Smooth muscle cell (in vitro differentiated cells): ENCODE measurements at regions not wholly inside any gene's neighbourhood (a gene's known extent, or its start where the extent isn't known, plus 50 kb on each side); places are given as distances from the start of the nearest gene placed in this dataset.

Experiments
- DNase-seq: peaks from one replicate; lab custom pipeline; 2025; ENCODE audit not compliant: unreplicated experiment; lab: John Stamatoyannopoulos, UW
- H2AFZ ChIP-seq: fragments of 200-600 bp; sonication (generic); 2 replicates; pipeline ENCODE4 v1.6.0; 2016; ENCODE audit warnings: antibody characterized with exemption, low read depth, mild to moderate bottlenecking
- H3F3A ChIP-seq: fragments of 200-600 bp; sonication (generic); 2 replicates; pipeline ENCODE4 v1.6.0; 2017; ENCODE audit warnings: antibody characterized with exemption, low read depth
- H3K27ac ChIP-seq: fragments of 200-600 bp; sonication (generic); 2 replicates; pipeline ENCODE4 v1.5.1; 2016; ENCODE audit warnings: low read depth, mild to moderate bottlenecking
- H3K27me3 ChIP-seq: fragments of 200-600 bp; sonication (generic); 2 replicates; pipeline ENCODE4 v1.6.1; 2016; ENCODE audit warnings: low read depth, mild to moderate bottlenecking
- H3K36me3 ChIP-seq: fragments of 200-600 bp; sonication (generic); 2 replicates; pipeline ENCODE4 v1.5.1; 2016; ENCODE audit warnings: low read depth
- H3K4me1 ChIP-seq: fragments of 200-600 bp; sonication (generic); 2 replicates; pipeline ENCODE4 v1.5.1; 2016; ENCODE audit warnings: low read depth
- H3K4me2 ChIP-seq: fragments of 200-600 bp; sonication (generic); 2 replicates; pipeline ENCODE4 v1.6.0; 2016; ENCODE audit warnings: mild to moderate bottlenecking
- H3K4me3 ChIP-seq: fragments of 200-600 bp; sonication (generic); 2 replicates; pipeline ENCODE4 v1.5.1; 2016; ENCODE audit warnings: mild to moderate bottlenecking
- H3K79me2 ChIP-seq: fragments of 200-600 bp; sonication (generic); 2 replicates; pipeline ENCODE4 v1.6.0; 2016; ENCODE audit warnings: low read depth, mild to moderate bottlenecking
- H3K9ac ChIP-seq: fragments of 200-600 bp; sonication (generic); 2 replicates; pipeline ENCODE4 v1.6.0; 2016; ENCODE audit warnings: low read depth
- H3K9me3 ChIP-seq: fragments of 200-600 bp; sonication (generic); replicated peaks from 2 replicates; pipeline ENCODE4 v1.5.1; 2016; ENCODE audit warnings: low read depth
- H4K20me1 ChIP-seq: fragments of 200-600 bp; sonication (generic); 2 replicates; pipeline ENCODE4 v1.6.0; 2016; ENCODE audit warnings: low read depth
- WGBS: methylation state at CpG from one replicate; pipeline ENCODE4 v1.1.7; 2016; ENCODE audit warnings: low lambda C conversion rate; 5-methylcytosine and 5-hydroxymethylcytosine counted together
- TF ChIP-seq, protein P1 (sequence below): fragments of 200-600 bp; sonication (generic); IDR thresholded peaks from 2 replicates; pipeline ENCODE4 v1.5.1; 2017; ENCODE audit warnings: borderline replicate concordance, mild to moderate bottlenecking, antibody characterized with exemption; ENCODE audit not compliant: insufficient read depth, poor library complexity, severe bottlenecking

DNA sequence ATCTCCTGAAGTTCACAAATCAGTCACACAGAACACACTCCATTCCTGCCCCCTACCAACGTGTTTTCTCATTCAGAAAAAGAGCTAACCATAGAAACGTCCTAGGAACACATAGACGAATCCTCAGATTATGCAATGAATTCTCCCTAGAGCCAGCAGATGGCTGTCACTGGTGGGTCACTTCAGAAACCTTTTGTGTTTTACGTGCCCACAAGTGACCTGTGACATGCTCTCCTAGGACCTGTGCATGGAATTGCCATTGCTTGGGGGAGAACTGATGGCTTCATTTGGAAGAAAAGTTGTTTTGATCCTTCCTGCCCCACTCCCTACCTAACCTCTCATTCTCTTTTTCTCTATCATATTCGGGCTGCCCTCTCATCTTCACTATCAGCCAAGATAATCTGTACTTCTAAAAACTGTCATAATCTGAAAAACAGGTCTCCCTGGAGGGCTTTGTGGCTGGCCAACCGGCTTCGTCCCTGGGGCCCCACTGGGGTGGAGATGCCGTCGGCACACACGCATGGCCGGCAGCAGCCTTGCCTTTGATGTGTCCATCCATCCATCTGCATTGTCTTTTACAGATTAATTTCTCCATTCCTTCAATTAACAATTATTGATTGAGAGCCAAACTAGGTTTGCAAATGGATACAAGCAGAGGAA lies 144.1 kb upstream of the SERP2 start:
- H2AFZ ChIP-seq: no peak overlapping the region
- H4K20me1 ChIP-seq: no peaks in the 10 kb centered on the region
- no peaks in the 10 kb centered on the region for H3K9me3 ChIP-seq
- H3K79me2 ChIP-seq: no peaks in the 10 kb centered on the region
- H3K27me3 ChIP-seq: no peaks in the 10 kb centered on the region
- TF ChIP-seq, protein P1, sequence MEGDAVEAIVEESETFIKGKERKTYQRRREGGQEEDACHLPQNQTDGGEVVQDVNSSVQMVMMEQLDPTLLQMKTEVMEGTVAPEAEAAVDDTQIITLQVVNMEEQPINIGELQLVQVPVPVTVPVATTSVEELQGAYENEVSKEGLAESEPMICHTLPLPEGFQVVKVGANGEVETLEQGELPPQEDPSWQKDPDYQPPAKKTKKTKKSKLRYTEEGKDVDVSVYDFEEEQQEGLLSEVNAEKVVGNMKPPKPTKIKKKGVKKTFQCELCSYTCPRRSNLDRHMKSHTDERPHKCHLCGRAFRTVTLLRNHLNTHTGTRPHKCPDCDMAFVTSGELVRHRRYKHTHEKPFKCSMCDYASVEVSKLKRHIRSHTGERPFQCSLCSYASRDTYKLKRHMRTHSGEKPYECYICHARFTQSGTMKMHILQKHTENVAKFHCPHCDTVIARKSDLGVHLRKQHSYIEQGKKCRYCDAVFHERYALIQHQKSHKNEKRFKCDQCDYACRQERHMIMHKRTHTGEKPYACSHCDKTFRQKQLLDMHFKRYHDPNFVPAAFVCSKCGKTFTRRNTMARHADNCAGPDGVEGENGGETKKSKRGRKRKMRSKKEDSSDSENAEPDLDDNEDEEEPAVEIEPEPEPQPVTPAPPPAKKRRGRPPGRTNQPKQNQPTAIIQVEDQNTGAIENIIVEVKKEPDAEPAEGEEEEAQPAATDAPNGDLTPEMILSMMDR: no peak
- WGBS: 77% methylated on average over 11 of the region's 11 CpGs
- no peak overlapping the region for H3K9ac ChIP-seq
- H3K4me3 ChIP-seq: no peak overlapping the region
- H3K4me1 ChIP-seq: no peaks in the 10 kb centered on the region
- H3F3A ChIP-seq: no peaks in the 10 kb centered on the region
- DNase-seq: no peak
- no peaks in the 10 kb centered on the region for H3K36me3 ChIP-seq
- H3K4me2 ChIP-seq: peak overlapping the region; percentile 29
- peak overlapping the region; percentile 76 for H3K27ac ChIP-seq

DNA sequence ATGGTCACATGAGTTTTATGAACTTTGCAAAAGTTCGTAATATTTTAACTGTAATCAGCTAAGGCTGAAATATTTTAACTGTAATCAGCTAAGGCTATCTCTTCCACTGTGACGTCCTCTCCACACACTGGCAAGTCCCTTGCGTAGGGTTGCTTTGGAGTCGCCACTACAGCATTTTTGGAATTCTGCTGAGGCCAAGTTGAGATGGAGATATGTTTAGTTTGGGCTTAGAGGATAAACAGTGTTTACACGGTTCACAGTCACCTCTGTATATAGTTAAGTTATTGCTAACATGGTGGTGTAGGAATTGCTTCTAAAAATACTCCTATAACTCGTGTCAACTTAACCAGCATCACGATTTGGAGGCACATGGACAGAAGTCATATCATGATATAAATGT lies 143.6 kb upstream of the SERP2 start:
- no peak overlapping the region for H3K4me3 ChIP-seq
- no peaks in the 10 kb centered on the region for H3K4me1 ChIP-seq
- H3K27me3 ChIP-seq: no peaks in the 10 kb centered on the region
- 14% methylated on average over 7 of the region's 7 CpGs for WGBS
- H3K9ac ChIP-seq: no peak overlapping the region
- TF ChIP-seq, protein P1: no peak
- H3F3A ChIP-seq: no peaks in the 10 kb centered on the region
- H3K36me3 ChIP-seq: no peaks in the 10 kb centered on the region
- no peaks in the 10 kb centered on the region for H4K20me1 ChIP-seq
- no peaks in the 10 kb centered on the region for H3K79me2 ChIP-seq
- H3K4me2 ChIP-seq: peak overlapping the region; percentile 29
- no peaks in the 10 kb centered on the region for H3K9me3 ChIP-seq
- peak overlapping the region; percentile 76 for H3K27ac ChIP-seq
- H2AFZ ChIP-seq: no peak overlapping the region
- no peak for DNase-seq

DNA sequence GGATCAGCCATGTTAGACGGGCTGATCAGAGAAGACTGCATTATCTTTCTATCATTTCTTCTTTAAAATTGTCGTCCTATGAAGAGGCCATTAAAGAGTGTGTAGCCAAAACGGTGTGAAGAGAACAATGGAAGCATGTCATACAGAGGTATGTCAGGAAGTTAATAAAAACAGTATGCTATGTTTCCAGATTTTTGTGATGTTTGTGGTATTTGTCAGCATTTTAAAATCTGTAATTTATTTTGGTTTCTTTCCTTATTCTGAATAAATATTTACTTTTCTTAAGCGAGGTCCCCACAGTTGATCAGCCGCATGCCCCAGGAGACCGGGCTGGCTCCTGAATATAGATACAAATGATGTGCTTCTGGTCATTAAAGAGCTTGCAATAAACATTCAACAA lies 142.9 kb upstream of the SERP2 start:
- 77% methylated on average over 6 of the region's 6 CpGs for WGBS
- TF ChIP-seq, protein P1: no peak
- H3K9me3 ChIP-seq: no peaks in the 10 kb centered on the region
- DNase-seq: no peak
- H2AFZ ChIP-seq: no peak overlapping the region
- H3K79me2 ChIP-seq: no peaks in the 10 kb centered on the region
- H3K27me3 ChIP-seq: no peaks in the 10 kb centered on the region
- H4K20me1 ChIP-seq: no peaks in the 10 kb centered on the region
- no peaks in the 10 kb centered on the region for H3K4me1 ChIP-seq
- no peaks in the 10 kb centered on the region for H3K36me3 ChIP-seq
- peak overlapping the region; percentile 76 for H3K27ac ChIP-seq
- no peak overlapping the region for H3K9ac ChIP-seq
- H3F3A ChIP-seq: peaks cover 2% of the 10 kb centered on the region
- H3K4me3 ChIP-seq: no peak overlapping the region
- peak overlapping the region; percentile 29 for H3K4me2 ChIP-seq
